Left ventricle myocardium inferior (tissue), 1 donor: ENCODE measurements at regions not wholly inside any gene's neighbourhood (a gene's known extent, or its start where the extent isn't known, plus 50 kb on each side); places are given as distances from the start of the nearest gene placed in this dataset.
"Not testable (repeated sequence)": the region's sequence is repeated elsewhere in the genome, so short reads cannot be mapped to it uniquely, and the experiment has no call there.

Source experiments
- DNase-seq: peaks from one replicate; pipeline ENCODE4 v3.0.0-alpha.2; 2020
- H3K27ac ChIP-seq: fragments of 200-600 bp; replicated peaks from 2 replicates; pipeline ENCODE4 v1.8.0; 2021
- H3K27me3 ChIP-seq: fragments of 200-600 bp; 2 replicates; pipeline ENCODE4 v1.8.0; 2021; ENCODE audit warnings: low read depth
- H3K36me3 ChIP-seq: fragments of 200-600 bp; 2 replicates; pipeline ENCODE4 v1.8.0; 2021
- H3K4me1 ChIP-seq: fragments of 200-600 bp; 2 replicates; pipeline ENCODE4 v1.8.0; 2021
- H3K4me3 ChIP-seq: fragments of 200-600 bp; 2 replicates; pipeline ENCODE4 v1.8.0; 2021; ENCODE audit warnings: mild to moderate bottlenecking, moderate library complexity
- H3K9me3 ChIP-seq: fragments of 200-600 bp; replicated peaks from 2 replicates; pipeline ENCODE4 v1.8.0; 2021
- CTCF ChIP-seq: fragments of 200-600 bp; IDR thresholded peaks from 2 replicates; pipeline ENCODE4 v1.8.0; 2021; ENCODE audit warnings: antibody characterized with exemption, mild to moderate bottlenecking, borderline replicate concordance
- intact Hi-C: fragments of 100-400 bp; cut with micrococcal nuclease; formaldehyde crosslinking; loops from one replicate; pipeline ENCODE4 v1.11.0; 2022
- donor health status: DM: no; HTN: yes; CAD: no; lungs with severe emphysema.

GRCh38 chr3:20305647-20306046 lies 119.6 kb upstream of the SGO1 start:
- intact Hi-C loops: no loop called here
- Histone ChIP-seq H3K27me3 (no peaks in the 10 kb centered on the region), H3K9me3 (no peaks in the 10 kb centered on the region), H3K4me1 (no peaks in the 10 kb centered on the region), H3K4me3 (no peak overlapping the region), H3K36me3 (no peaks in the 10 kb centered on the region), H3K27ac (no peak overlapping the region)
- DNase-seq: no peak
- no peak for TF ChIP-seq CTCF

- Histone ChIP-seq H3K4me1 (no peaks in the 10 kb centered on the region), H3K27ac (no peak overlapping the region), H3K9me3 (no peaks in the 10 kb centered on the region), H3K27me3 (no peaks in the 10 kb centered on the region), H3K4me3 (no peak overlapping the region), H3K36me3 (no peaks in the 10 kb centered on the region)
- intact Hi-C loops: no loop called here
- no peak for TF ChIP-seq CTCF
- DNase-seq: no peak
Observed at GRCh38 chr3:20302766-20303165, 116.8 kb upstream of the SGO1 start.

GRCh38 chr3:20288050-20288449 lies 102.0 kb upstream of the SGO1 start:
- TF ChIP-seq CTCF: no peak
- no peak for DNase-seq
- Histone ChIP-seq H3K36me3 (peaks cover 4% of the 10 kb centered on the region), H3K27ac (no peak overlapping the region), H3K4me3 (no peak overlapping the region), H3K9me3 (peaks cover 67% of the 10 kb centered on the region), H3K4me1 (no peaks in the 10 kb centered on the region), H3K27me3 (no peaks in the 10 kb centered on the region)
- intact Hi-C loops: no loop called here

GRCh38 chr3:20280257-20280656 lies 94.3 kb upstream of the SGO1 start:
- TF ChIP-seq CTCF: no peak
- Histone ChIP-seq H3K4me1 (no peaks in the 10 kb centered on the region), H3K27me3 (no peaks in the 10 kb centered on the region), H3K4me3 (no peak overlapping the region), H3K9me3 (peaks cover 25% of the 10 kb centered on the region), H3K27ac (no peak overlapping the region), H3K36me3 (no peaks in the 10 kb centered on the region)
- DNase-seq: no peak
- intact Hi-C loops: no loop called here

- H3K4me1 ChIP-seq, H3K27ac ChIP-seq, DNase-seq, H3K36me3 ChIP-seq, intact Hi-C loops, H3K4me3 ChIP-seq, H3K27me3 ChIP-seq: not testable (repeated sequence)
- H3K9me3 ChIP-seq: peaks cover 28% of the 10 kb centered on the region
Observed at GRCh38 chr3:20265977-20266376, 80.0 kb upstream of the SGO1 start.

GRCh38 chr3:20264900-20265567 lies 79.0 kb upstream of the SGO1 start:
- H3K4me3 ChIP-seq: no peak overlapping the region
- no peaks in the 10 kb centered on the region for H3K27me3 ChIP-seq
- H3K9me3 ChIP-seq: peaks cover 24% of the 10 kb centered on the region
- H3K36me3 ChIP-seq: no peaks in the 10 kb centered on the region
- TF ChIP-seq CTCF: no peak
- no peak for DNase-seq
- H3K27ac ChIP-seq: no peak overlapping the region
- H3K4me1 ChIP-seq: no peaks in the 10 kb centered on the region
- intact Hi-C loops: no loop called here
